Liver (tissue), 8 donors: ENCODE measurements at regions not wholly inside any gene's neighbourhood (a gene's known extent, or its start where the extent isn't known, plus 50 kb on each side); places are given as distances from the start of the nearest gene placed in this dataset.

Experiments
- DNase-seq: peaks from one replicate; pipeline ENCODE4 v3.0.0-alpha.2; 2017; ENCODE audit warnings: low spot score
- H3K27ac ChIP-seq, 2 donors: one replicate each; pipeline ENCODE4 v1.7.0; 2013; ENCODE audit warnings: inconsistent platforms in 2 of 2, low read length in 2 of 2, control low read depth in 1 of 2, low read depth in 1 of 2, mild to moderate bottlenecking in 1 of 2
- H3K27me3 ChIP-seq, 4 donors: one replicate each; pipeline versions ENCODE4 v1.6.1 to v1.7.0; 2013; ENCODE audit warnings: low read length in 3 of 4, inconsistent platforms in 1 of 4, mild to moderate bottlenecking in 1 of 4, moderate library complexity in 1 of 4; ENCODE audit not compliant: control insufficient read depth in 4 of 4, insufficient read depth in 4 of 4
- H3K36me3 ChIP-seq, 4 donors: one replicate each; pipeline versions ENCODE4 v1.6.1 to v1.7.0; 2013; ENCODE audit warnings: low read length in 3 of 4, mild to moderate bottlenecking in 3 of 4, low read depth in 1 of 4, moderate library complexity in 1 of 4; ENCODE audit not compliant: control insufficient read depth in 4 of 4, insufficient read depth in 3 of 4
- H3K4me1 ChIP-seq, 4 donors: one replicate each; pipeline versions ENCODE4 v1.6.1 to v1.7.0; 2013; ENCODE audit warnings: low read length in 3 of 4, mild to moderate bottlenecking in 3 of 4, moderate library complexity in 1 of 4; ENCODE audit not compliant: control insufficient read depth in 4 of 4, insufficient read depth in 4 of 4
- H3K4me3 ChIP-seq, 3 donors: one replicate each; pipeline versions ENCODE4 v1.6.1 to v1.7.0; 2013; ENCODE audit warnings: low read length in 3 of 3, control low read depth in 1 of 3, low read depth in 1 of 3, mild to moderate bottlenecking in 1 of 3
- H3K9ac ChIP-seq, 2 donors: one replicate each; pipeline ENCODE4 v1.7.0; 2013; ENCODE audit warnings: low read length in 2 of 2, mild to moderate bottlenecking in 2 of 2, moderate library complexity in 2 of 2, control low read depth in 1 of 2, low read depth in 1 of 2
- H3K9me3 ChIP-seq, 4 donors: one replicate each; pipeline versions ENCODE4 v1.6.1 to v1.7.0; 2013; ENCODE audit warnings: low read length in 3 of 4; ENCODE audit not compliant: control insufficient read depth in 4 of 4
- EGR1 ChIP-seq, 2 donors: IDR thresholded peaks; 2 replicates each; pipeline ENCODE4 v1.6.1; 2016 to 2018; ENCODE audit warnings: antibody characterized with exemption in 2 of 2, low read depth in 2 of 2
- FOXA1 ChIP-seq: IDR thresholded peaks from 2 replicates; pipeline ENCODE4 v1.6.1; 2016; ENCODE audit warnings: antibody characterized with exemption
- FOXA2 ChIP-seq: IDR thresholded peaks from 2 replicates; pipeline ENCODE4 v1.6.1; 2016; ENCODE audit warnings: antibody characterized with exemption
- GABPA ChIP-seq, 2 donors: IDR thresholded peaks in 1 of 2; conservative IDR thresholded peaks in 1 of 2; 2 replicates each; pipeline ENCODE4 v1.6.1; 2016; ENCODE audit warnings: antibody characterized with exemption in 2 of 2, mild to moderate bottlenecking in 1 of 2, moderate library complexity in 1 of 2
- HNF4A ChIP-seq, 2 donors: conservative IDR thresholded peaks; 2 replicates each; pipeline ENCODE4 v1.6.1; 2016; ENCODE audit warnings: antibody characterized with exemption in 2 of 2, mild to moderate bottlenecking in 2 of 2
- HNF4G ChIP-seq: IDR thresholded peaks from 2 replicates; pipeline ENCODE4 v1.6.1; 2016; ENCODE audit warnings: antibody characterized with exemption
- MAX ChIP-seq: IDR thresholded peaks from 2 replicates; pipeline ENCODE4 v1.6.1; 2016; ENCODE audit warnings: antibody characterized with exemption
- RAD21 ChIP-seq, 2 donors: IDR thresholded peaks; 2 replicates each; pipeline ENCODE4 v1.6.1; 2016; ENCODE audit warnings: antibody characterized with exemption in 2 of 2, mild to moderate bottlenecking in 2 of 2
- REST ChIP-seq: IDR thresholded peaks from 2 replicates; pipeline ENCODE4 v1.6.1; 2016; ENCODE audit warnings: antibody characterized with exemption, mild to moderate bottlenecking
- SP1 ChIP-seq: IDR thresholded peaks from 2 replicates; pipeline ENCODE4 v1.6.1; 2018; ENCODE audit warnings: antibody characterized with exemption, mild to moderate bottlenecking
- TAF1 ChIP-seq: conservative IDR thresholded peaks from 2 replicates; pipeline ENCODE4 v1.6.1; 2016; ENCODE audit warnings: antibody characterized with exemption, mild to moderate bottlenecking
- ZBTB33 ChIP-seq: IDR thresholded peaks from 2 replicates; pipeline ENCODE4 v1.6.1; 2016; ENCODE audit warnings: antibody characterized with exemption
- WGBS: extraction: QIAGEN DNeasy Blood & Tissue Kit; methylation state at CpG from one replicate; pipeline ENCODE4 v1.1.7; 2013; 5-methylcytosine and 5-hydroxymethylcytosine counted together
- TF ChIP-seq, protein P1 (sequence below): IDR thresholded peaks from 2 replicates; pipeline ENCODE4 v1.6.1; 2016; ENCODE audit warnings: antibody characterized with exemption
- TF ChIP-seq, protein P2 (sequence below): fragments of 150-350 bp; IDR thresholded peaks from 2 replicates; pipeline ENCODE4 v1.5.1; 2017; ENCODE audit warnings: improper control_type of control experiment, low read depth, low read length; ENCODE audit not compliant: missing input control
- donor health status: healthy.
- donor health status: healthy.
- donor health status: healthy.
- donor health status: healthy.
- donor health status: healthy.

GRCh38 chr1:219337588-219337987, 163.9 kb downstream of the LYPLAL1 start:
- H3K4me1 ChIP-seq: no peaks in the 10 kb centered on the region
- H3K27ac ChIP-seq: no peak overlapping the region
- H3K9me3 ChIP-seq: no peaks in the 10 kb centered on the region
- DNase-seq: no peak
- TF ChIP-seq HNF4A (conservative IDR thresholded peaks at IDR 0.05) (no peak), MAX (no peak), FOXA1 (no peak), ZBTB33 (no peak)
- TF ChIP-seq, protein P1, sequence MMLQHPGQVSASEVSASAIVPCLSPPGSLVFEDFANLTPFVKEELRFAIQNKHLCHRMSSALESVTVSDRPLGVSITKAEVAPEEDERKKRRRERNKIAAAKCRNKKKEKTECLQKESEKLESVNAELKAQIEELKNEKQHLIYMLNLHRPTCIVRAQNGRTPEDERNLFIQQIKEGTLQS: no peak
- 55% methylated on average over 1 of the region's 1 CpG for whole genome bisulfite sequencing
- H3K4me3 ChIP-seq: no peak overlapping the region
- no peaks in the 10 kb centered on the region for H3K36me3 ChIP-seq
- no peaks in the 10 kb centered on the region for H3K27me3 ChIP-seq
- H3K9ac ChIP-seq: no peak overlapping the region

GRCh38 chr1:219333626-219334025, 159.9 kb downstream of the LYPLAL1 start:
- TF ChIP-seq HNF4A (conservative IDR thresholded peaks at IDR 0.05): no peak
- TF ChIP-seq REST: no peak
- TF ChIP-seq, protein P1: no peak
- TF ChIP-seq RAD21 (IDR thresholded peaks at IDR 0.05): no peak
- TF ChIP-seq HNF4G: no peak
- TF ChIP-seq ZBTB33: no peak
- TF ChIP-seq GABPA (IDR thresholded peaks at IDR 0.05 in 1 of 2, conservative IDR thresholded peaks at IDR 0.05 in 1 of 2): no peak
- no peak for TF ChIP-seq SP1
- TF ChIP-seq FOXA2: no peak
- TF ChIP-seq, protein P2, sequence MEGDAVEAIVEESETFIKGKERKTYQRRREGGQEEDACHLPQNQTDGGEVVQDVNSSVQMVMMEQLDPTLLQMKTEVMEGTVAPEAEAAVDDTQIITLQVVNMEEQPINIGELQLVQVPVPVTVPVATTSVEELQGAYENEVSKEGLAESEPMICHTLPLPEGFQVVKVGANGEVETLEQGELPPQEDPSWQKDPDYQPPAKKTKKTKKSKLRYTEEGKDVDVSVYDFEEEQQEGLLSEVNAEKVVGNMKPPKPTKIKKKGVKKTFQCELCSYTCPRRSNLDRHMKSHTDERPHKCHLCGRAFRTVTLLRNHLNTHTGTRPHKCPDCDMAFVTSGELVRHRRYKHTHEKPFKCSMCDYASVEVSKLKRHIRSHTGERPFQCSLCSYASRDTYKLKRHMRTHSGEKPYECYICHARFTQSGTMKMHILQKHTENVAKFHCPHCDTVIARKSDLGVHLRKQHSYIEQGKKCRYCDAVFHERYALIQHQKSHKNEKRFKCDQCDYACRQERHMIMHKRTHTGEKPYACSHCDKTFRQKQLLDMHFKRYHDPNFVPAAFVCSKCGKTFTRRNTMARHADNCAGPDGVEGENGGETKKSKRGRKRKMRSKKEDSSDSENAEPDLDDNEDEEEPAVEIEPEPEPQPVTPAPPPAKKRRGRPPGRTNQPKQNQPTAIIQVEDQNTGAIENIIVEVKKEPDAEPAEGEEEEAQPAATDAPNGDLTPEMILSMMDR: no peak
- TF ChIP-seq TAF1: no peak
- no peak for TF ChIP-seq EGR1 (IDR thresholded peaks at IDR 0.05; ENCODE audit: low read depth in 2 of 2)
- DNase-seq: no peak
- no peak overlapping the region for H3K9ac ChIP-seq
- H3K9me3 ChIP-seq: no peaks in the 10 kb centered on the region
- H3K4me3 ChIP-seq: no peak overlapping the region
- H3K36me3 ChIP-seq: no peaks in the 10 kb centered on the region
- peaks cover 0 to 16% (median 14%) of the 10 kb centered on the region in 4 donors for H3K4me1 ChIP-seq
- WGBS: 90% methylated on average over 1 of the region's 1 CpG
- no peak overlapping the region for H3K27ac ChIP-seq
- no peaks in the 10 kb centered on the region for H3K27me3 ChIP-seq
